GM12878 (cell line): ENCODE measurements at regions not wholly inside any gene's neighbourhood (a gene's known extent, or its start where the extent isn't known, plus 50 kb on each side); places are given as distances from the start of the nearest gene placed in this dataset.

ENCODE experiments used
- ATAC-seq: fragments of 200-7000 bp; cut with Tn5 transposase; 3 replicates; pipeline ENCODE4 v1.9.1; 2020; ENCODE audit warnings: mild to moderate bottlenecking, moderate library complexity
- BruUV-seq: library from RNA; stranded (reverse); fragments of 400-500 nt; replicated peaks from 2 replicates; lab custom pipeline; 2021; lab: Mats Ljungman, UMichigan
- CTCF ChIA-PET: fragments of 300-600 bp; sonication (Branson Sonifier 250); formaldehyde crosslinking; extraction: SDS; loops from one replicate; lab custom pipeline; 2021; ENCODE audit warnings: inconsistent platforms; lab: Yijun Ruan, JAX
- POLR2A ChIA-PET: fragments of 350-600 bp; formaldehyde crosslinking; extraction: SDS; loops from one replicate; lab custom pipeline; 2021; ENCODE audit warnings: inconsistent platforms; lab: Charles Lee
- RAD21 ChIA-PET: fragments of 300-600 bp; sonication (Branson Sonifier 250); formaldehyde crosslinking; loops from one replicate; lab custom pipeline; 2023; ENCODE audit warnings: antibody characterized with exemption; ENCODE audit not compliant: unreplicated experiment; lab: Charles Lee
- SMC1A ChIA-PET: fragments of 300-600 bp; sonication (Branson Sonifier 250); formaldehyde crosslinking; loops from one replicate; lab custom pipeline; 2023; ENCODE audit not compliant: unreplicated experiment, uncharacterized antibody; lab: Charles Lee
- DNase-seq: peaks from one replicate; pipeline ENCODE4 v3.0.0-alpha.2; 2011; ENCODE audit warnings: low read depth, low spot score
- FAIRE-seq: peaks from 3 replicates; lab custom pipeline; 2011; peaks lifted over from hg19 to GRCh38; lab: Jason Lieb, UNC
- H2AFZ ChIP-seq: 2 replicates; pipeline ENCODE4 v1.6.0; 2011; ENCODE audit warnings: low read depth, low read length, control low read depth; ENCODE audit not compliant: control insufficient read depth
- H3K27ac ChIP-seq: 2 replicates; pipeline ENCODE4 v1.5.1; 2011; ENCODE audit warnings: control low read depth; ENCODE audit not compliant: control insufficient read depth, insufficient read depth
- H3K27me3 ChIP-seq, 2 experiments: replicated peaks in 1 of 2; 2 replicates each; pipeline versions ENCODE4 v1.6.0 to v1.6.1; 2011; ENCODE audit warnings: low read length in 1 of 2; ENCODE audit not compliant: control insufficient read depth in 2 of 2, insufficient read depth in 2 of 2
- H3K36me3 ChIP-seq, 2 experiments: 2 replicates each; pipeline ENCODE4 v1.5.1; 2011; ENCODE audit warnings: low read length in 1 of 2; ENCODE audit not compliant: control insufficient read depth in 2 of 2, insufficient read depth in 2 of 2
- H3K4me1 ChIP-seq: 2 replicates; pipeline ENCODE4 v1.6.1; 2011; ENCODE audit warnings: mild to moderate bottlenecking, low read length, moderate library complexity, mixed read lengths; ENCODE audit not compliant: control insufficient read depth, insufficient read depth
- H3K4me2 ChIP-seq: 2 replicates; pipeline ENCODE4 v1.6.0; 2011; ENCODE audit warnings: control low read depth; ENCODE audit not compliant: control insufficient read depth, insufficient read depth
- H3K4me3 ChIP-seq: fragments of 200-600 bp; sonication (generic); 2 replicates; pipeline ENCODE4 v1.5.1; 2016
- H3K79me2 ChIP-seq: 2 replicates; pipeline ENCODE4 v1.6.0; 2011; ENCODE audit warnings: low read length; ENCODE audit not compliant: control insufficient read depth, insufficient read depth
- H3K9ac ChIP-seq: 2 replicates; pipeline ENCODE4 v1.8.0; 2011; ENCODE audit warnings: low read length, control low read depth, mixed read lengths; ENCODE audit not compliant: control insufficient read depth, insufficient read depth
- H3K9me3 ChIP-seq: replicated peaks from 3 replicates; pipeline ENCODE4 v1.5.1; 2011; ENCODE audit warnings: mild to moderate bottlenecking, low read length; ENCODE audit not compliant: control insufficient read depth, insufficient read depth
- H4K20me1 ChIP-seq: 2 replicates; pipeline ENCODE4 v1.6.0; 2011; ENCODE audit not compliant: control insufficient read depth, insufficient read depth
- CBX5 ChIP-seq: sonication (generic); IDR thresholded peaks from 2 replicates; pipeline ENCODE4 v1.6.1; 2016; ENCODE audit warnings: low read depth, moderate library complexity, mild to moderate bottlenecking, inconsistent platforms
- HDAC6 ChIP-seq: fragments of 200-600 bp; sonication (generic); IDR thresholded peaks from one replicate; pipeline ENCODE4 v1.8.0; 2017; ENCODE audit warnings: antibody characterized with exemption; ENCODE audit not compliant: unreplicated experiment
- LARP7 ChIP-seq: fragments of 450-650 bp; IDR thresholded peaks from 2 replicates; pipeline ENCODE4 v1.6.1; 2017; ENCODE audit warnings: mild to moderate bottlenecking
- MEF2B ChIP-seq: fragments of 450-650 bp; IDR thresholded peaks from 2 replicates; pipeline ENCODE4 v1.6.1; 2018; ENCODE audit warnings: mild to moderate bottlenecking, moderate library complexity; ENCODE audit not compliant: partially characterized antibody, poor library complexity, severe bottlenecking
- POLR2AphosphoS2 ChIP-seq: IDR thresholded peaks from 2 replicates; pipeline ENCODE4 v1.6.1; 2011; ENCODE audit warnings: low read depth, mild to moderate bottlenecking, low read length, improper control_type of control experiment, moderate library complexity
- USF2 ChIP-seq: IDR thresholded peaks from 2 replicates; pipeline ENCODE4 v1.6.1; 2011; ENCODE audit warnings: low read depth, low read length, improper control_type of control experiment, borderline replicate concordance
- ZBED1 ChIP-seq: IDR thresholded peaks from 2 replicates; pipeline ENCODE4 v1.6.1; 2016; ENCODE audit warnings: borderline replicate concordance
- ZNF384 ChIP-seq: IDR thresholded peaks from 2 replicates; pipeline ENCODE4 v1.6.1; 2012; ENCODE audit warnings: low read depth, mild to moderate bottlenecking, low read length, improper control_type of control experiment, borderline replicate concordance
- WGBS: methylation state at CpG from one replicate; pipeline ENCODE4 v1.1.6; 2016; ENCODE audit warnings: low lambda C conversion rate; ENCODE audit not compliant: insufficient replicate concordance, insufficient coverage; ENCODE audit errors: missing lambda C conversion rate; 5-methylcytosine and 5-hydroxymethylcytosine counted together
- in situ Hi-C: fragments of 300-500 bp; cut with MboI; formaldehyde crosslinking; loops from 9 replicates; pipeline ENCODE4 v1.14.3; 2018; ENCODE audit warnings: mixed read lengths
- intact Hi-C: fragments of 100-400 bp; cut with micrococcal nuclease; formaldehyde crosslinking; loops from one replicate; pipeline ENCODE4 v1.14.2; 2022; ENCODE audit not compliant: unreplicated experiment
- TF ChIP-seq, protein P1 (sequence below): fragments of 450-650 bp; conservative IDR thresholded peaks from 2 replicates; pipeline ENCODE4 v1.6.1; 2017; ENCODE audit warnings: mild to moderate bottlenecking, moderate library complexity

GRCh38 chr15:87547470-87548181 lies 708.9 kb downstream of the NTRK3 start (continued):
- TF ChIP-seq ZBED1 (no peak), POLR2AphosphoS2 (no peak), MEF2B (no peak)
- TF ChIP-seq, all 136 proteins: peak for 0

DNA sequence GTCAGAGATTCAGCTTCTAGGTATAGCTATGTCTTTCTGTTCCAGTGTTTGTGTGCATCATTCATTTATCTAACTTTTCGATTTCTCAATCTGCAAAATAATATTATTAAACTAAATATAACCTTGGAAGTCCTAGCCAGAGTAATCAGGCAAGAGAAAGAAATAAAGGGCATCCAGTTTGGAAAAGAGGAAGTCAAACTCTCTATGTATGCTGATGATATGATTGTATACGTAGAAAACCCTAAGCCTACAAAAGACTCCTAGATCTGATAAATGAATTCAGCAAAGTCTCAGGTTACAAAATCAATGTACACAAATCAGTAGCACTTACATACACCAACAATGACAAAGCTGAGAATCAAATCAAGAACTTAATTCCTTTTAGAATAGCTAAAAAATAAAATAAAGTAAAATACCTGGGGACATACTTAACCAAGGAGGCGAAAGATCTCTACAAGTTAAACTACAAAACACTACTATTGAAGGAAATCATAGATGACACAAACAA lies 718.2 kb downstream of the NTRK3 start:
- H4K20me1 ChIP-seq = no peaks in the 10 kb centered on the region
- no peak for DNase-seq
- no peaks in the 10 kb centered on the region for H3K4me1 ChIP-seq
- intact Hi-C loops (no loop called here), in situ Hi-C loops (no loop called here)
- ATAC-seq = no peak
- TF ChIP-seq ZNF384 (no peak), HDAC6 (no peak), USF2 (no peak), LARP7 (no peak), CBX5 (no peak)
- TF ChIP-seq, protein P1, sequence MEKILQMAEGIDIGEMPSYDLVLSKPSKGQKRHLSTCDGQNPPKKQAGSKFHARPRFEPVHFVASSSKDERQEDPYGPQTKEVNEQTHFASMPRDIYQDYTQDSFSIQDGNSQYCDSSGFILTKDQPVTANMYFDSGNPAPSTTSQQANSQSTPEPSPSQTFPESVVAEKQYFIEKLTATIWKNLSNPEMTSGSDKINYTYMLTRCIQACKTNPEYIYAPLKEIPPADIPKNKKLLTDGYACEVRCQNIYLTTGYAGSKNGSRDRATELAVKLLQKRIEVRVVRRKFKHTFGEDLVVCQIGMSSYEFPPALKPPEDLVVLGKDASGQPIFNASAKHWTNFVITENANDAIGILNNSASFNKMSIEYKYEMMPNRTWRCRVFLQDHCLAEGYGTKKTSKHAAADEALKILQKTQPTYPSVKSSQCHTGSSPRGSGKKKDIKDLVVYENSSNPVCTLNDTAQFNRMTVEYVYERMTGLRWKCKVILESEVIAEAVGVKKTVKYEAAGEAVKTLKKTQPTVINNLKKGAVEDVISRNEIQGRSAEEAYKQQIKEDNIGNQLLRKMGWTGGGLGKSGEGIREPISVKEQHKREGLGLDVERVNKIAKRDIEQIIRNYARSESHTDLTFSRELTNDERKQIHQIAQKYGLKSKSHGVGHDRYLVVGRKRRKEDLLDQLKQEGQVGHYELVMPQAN = no peak
- H3K27me3 ChIP-seq = no peaks in the 10 kb centered on the region
- no peak overlapping the region for H3K9ac ChIP-seq
- no peak for FAIRE-seq
- H3K79me2 ChIP-seq = no peaks in the 10 kb centered on the region
- no TSS peak for BruUV-seq
- no peaks in the 10 kb centered on the region for H3K36me3 ChIP-seq
- 0% methylated on average over 3 of the region's 3 CpGs for WGBS
- H3K4me3 ChIP-seq = no peak overlapping the region
- no peak overlapping the region for H3K4me2 ChIP-seq
- no peak overlapping the region for H3K27ac ChIP-seq
- POLR2A ChIA-PET = no interaction called here
- CTCF ChIA-PET = no interaction called here
- SMC1A ChIA-PET = no interaction called here
- no peaks in the 10 kb centered on the region for H3K9me3 ChIP-seq
- H2AFZ ChIP-seq = no peak overlapping the region
- RAD21 ChIA-PET = no interaction called here
